ENCODE measurements at regions not wholly inside any gene's neighbourhood (a gene's known extent, or its start where the extent isn't known, plus 50 kb on each side); places are given as distances from the start of the nearest gene placed in this dataset.

- H2AFZ ChIP-seq (ENCODE audit: low read depth), result no peak overlapping the region
- no peak overlapping the region for H3K27ac ChIP-seq
- no peak for TF ChIP-seq CTCF (conservative IDR thresholded peaks at IDR 0.05; ENCODE audit: low read depth, low read length)
- H3K9ac ChIP-seq, result no peak overlapping the region
- H3K27me3 ChIP-seq (ENCODE audit: insufficient read depth, low read depth), result no peaks in the 10 kb centered on the region
- H3K36me3 ChIP-seq (ENCODE audit: insufficient read depth), result no peaks in the 10 kb centered on the region
- H3K4me1 ChIP-seq (ENCODE audit: low read depth, poor library complexity, severe bottlenecking), result no peaks in the 10 kb centered on the region
- no peaks in the 10 kb centered on the region for H4K20me1 ChIP-seq (ENCODE audit: insufficient read depth)
- no peak overlapping the region for H3K4me2 ChIP-seq
- no peak overlapping the region for H3K4me3 ChIP-seq (IDR thresholded peaks at IDR 0.05; ENCODE audit: insufficient read depth, low read depth, low read length)
- no peaks in the 10 kb centered on the region for H3K79me2 ChIP-seq (ENCODE audit: insufficient read depth, low read depth)
Measured at GRCh38 chr6:88376768-88377387, 210.7 kb upstream of the CNR1 start.

GRCh38 chr6:88376197-88376596 is 210.1 kb upstream of the CNR1 start:
- Histone ChIP-seq H2AFZ (ENCODE audit: low read depth) (no peak overlapping the region), H3K27ac (no peak overlapping the region), H3K36me3 (ENCODE audit: insufficient read depth) (no peaks in the 10 kb centered on the region), H3K9ac (no peak overlapping the region), H3K27me3 (ENCODE audit: insufficient read depth, low read depth) (no peaks in the 10 kb centered on the region), H3K4me1 (ENCODE audit: low read depth, poor library complexity, severe bottlenecking) (no peaks in the 10 kb centered on the region), H4K20me1 (ENCODE audit: insufficient read depth) (no peaks in the 10 kb centered on the region), H3K79me2 (ENCODE audit: insufficient read depth, low read depth) (no peaks in the 10 kb centered on the region), H3K4me2 (no peak overlapping the region), H3K4me3 (IDR thresholded peaks at IDR 0.05; ENCODE audit: insufficient read depth, low read depth, low read length) (no peak overlapping the region)
- TF ChIP-seq CTCF (conservative IDR thresholded peaks at IDR 0.05; ENCODE audit: low read depth, low read length), result no peak

GRCh38 chr6:88374553-88374952 is 208.4 kb upstream of the CNR1 start:
- TF ChIP-seq CTCF (conservative IDR thresholded peaks at IDR 0.05; ENCODE audit: low read depth, low read length), result no peak
- H3K36me3 ChIP-seq (ENCODE audit: insufficient read depth), result no peaks in the 10 kb centered on the region
- no peak overlapping the region for H3K4me2 ChIP-seq
- no peaks in the 10 kb centered on the region for H3K4me1 ChIP-seq (ENCODE audit: low read depth, poor library complexity, severe bottlenecking)
- H3K27ac ChIP-seq, result no peak overlapping the region
- no peak overlapping the region for H3K9ac ChIP-seq
- H3K27me3 ChIP-seq (ENCODE audit: insufficient read depth, low read depth), result no peaks in the 10 kb centered on the region
- no peaks in the 10 kb centered on the region for H3K79me2 ChIP-seq (ENCODE audit: insufficient read depth, low read depth)
- no peaks in the 10 kb centered on the region for H4K20me1 ChIP-seq (ENCODE audit: insufficient read depth)
- no peak overlapping the region for H3K4me3 ChIP-seq (IDR thresholded peaks at IDR 0.05; ENCODE audit: insufficient read depth, low read depth, low read length)
- H2AFZ ChIP-seq (ENCODE audit: low read depth), result no peak overlapping the region

GRCh38 chr6:88371480-88371879 is 205.3 kb upstream of the CNR1 start:
- H3K27ac ChIP-seq, result no peak overlapping the region
- no peak overlapping the region for H3K9ac ChIP-seq
- no peak overlapping the region for H3K4me3 ChIP-seq (IDR thresholded peaks at IDR 0.05; ENCODE audit: insufficient read depth, low read depth, low read length)
- TF ChIP-seq CTCF (conservative IDR thresholded peaks at IDR 0.05; ENCODE audit: low read depth, low read length), result no peak
- H2AFZ ChIP-seq (ENCODE audit: low read depth), result no peak overlapping the region
- no peaks in the 10 kb centered on the region for H3K36me3 ChIP-seq (ENCODE audit: insufficient read depth)
- no peaks in the 10 kb centered on the region for H3K4me1 ChIP-seq (ENCODE audit: low read depth, poor library complexity, severe bottlenecking)
- no peaks in the 10 kb centered on the region for H3K27me3 ChIP-seq (ENCODE audit: insufficient read depth, low read depth)
- H3K79me2 ChIP-seq (ENCODE audit: insufficient read depth, low read depth), result no peaks in the 10 kb centered on the region
- no peaks in the 10 kb centered on the region for H4K20me1 ChIP-seq (ENCODE audit: insufficient read depth)
- H3K4me2 ChIP-seq, result no peak overlapping the region

All from KMS-11 (cell line).